ENCODE measurements at regions not wholly inside any gene's neighbourhood (a gene's known extent, or its start where the extent isn't known, plus 50 kb on each side); places are given as distances from the start of the nearest gene placed in this dataset.

DNA sequence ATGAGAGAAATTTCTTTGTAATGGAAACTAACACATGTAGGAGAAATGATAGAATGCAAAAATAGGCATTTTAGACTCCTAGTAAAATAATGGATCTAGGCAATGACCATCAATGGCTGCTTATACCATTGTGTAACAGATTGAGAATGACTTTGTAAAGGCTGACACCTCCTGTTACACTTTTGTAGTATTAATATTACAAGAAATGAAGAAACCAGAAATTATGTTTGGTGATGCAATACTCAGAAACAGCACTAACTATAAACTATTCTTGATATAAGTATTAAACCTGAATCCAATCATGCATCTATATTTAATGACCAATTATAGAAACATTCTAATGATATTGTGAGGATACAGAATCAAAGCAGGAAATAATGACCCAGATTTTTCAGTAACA is 108.5 kb upstream of the CNTN1 start:
- H2BK20ac ChIP-seq (ENCODE audit: low read depth, low read length, poor library complexity, severe bottlenecking): no peak overlapping the region
- H4K8ac ChIP-seq (replicated peaks; ENCODE audit: insufficient read length, low read depth, low read length): no peak overlapping the region
- no peak overlapping the region for H2AFZ ChIP-seq (ENCODE audit: low read length)
- H2BK120ac ChIP-seq (ENCODE audit: low read depth, low read length, poor library complexity, severe bottlenecking): no peak overlapping the region
- no peak overlapping the region for H3K4me2 ChIP-seq (ENCODE audit: insufficient read depth, insufficient read length, low read length)
- H3K18ac ChIP-seq (ENCODE audit: insufficient read length, low read depth, low read length): no peak overlapping the region
- no peak overlapping the region for H2BK12ac ChIP-seq (ENCODE audit: insufficient read length, low read depth, low read length)
- no peaks in the 10 kb centered on the region for H3K79me1 ChIP-seq (ENCODE audit: insufficient read depth, low read depth, low read length, poor library complexity, severe bottlenecking)
- no peaks in the 10 kb centered on the region for H3K27me3 ChIP-seq (ENCODE audit: insufficient read depth, low read length)
- Mint-ChIP-seq H3K27me3 (ENCODE audit: low read depth) (peaks cover 2% of the 10 kb centered on the region; the same call in 1 of the 2 replicates), H3K36me3 (ENCODE audit: insufficient read depth in 1 of 3, low read depth in 3 of 3) (peaks cover 11 to 27% (median 22%) of the 10 kb centered on the region in 3 experiments), H3K4me3 (no peak overlapping the region), H3K9me3 (peaks cover 34 to 37% of the 10 kb centered on the region in 2 experiments), H3K4me1 (no peaks in the 10 kb centered on the region), H3K27ac (no peak overlapping the region)
- no peak overlapping the region for H3K23ac ChIP-seq (ENCODE audit: insufficient read length, low read depth, low read length)
- no peak overlapping the region for H2BK15ac ChIP-seq (ENCODE audit: low read depth, low read length)
- H4K20me1 ChIP-seq (ENCODE audit: control insufficient read depth, insufficient read depth, insufficient read length): no peaks in the 10 kb centered on the region
- no peaks in the 10 kb centered on the region for H3K23me2 ChIP-seq (ENCODE audit: insufficient read length, low read depth, low read length, poor library complexity, severe bottlenecking)
- DNase-seq: no peak
- H3K4ac ChIP-seq (ENCODE audit: low read depth, low read length): no peak overlapping the region
- H3K9ac ChIP-seq (ENCODE audit: extremely low read depth, insufficient read length, low read length): no peak overlapping the region
- H3T11ph ChIP-seq (ENCODE audit: low read length): no peak overlapping the region
- no peak overlapping the region for H4K91ac ChIP-seq (ENCODE audit: insufficient read length, low read depth, low read length)
- peaks cover 11% of the 10 kb centered on the region for H3K9me3 ChIP-seq (ENCODE audit: control insufficient read depth, low read depth, low read length)
- no peak overlapping the region for H2AK5ac ChIP-seq (ENCODE audit: insufficient read length, low read length)
- H3K4me1 ChIP-seq (ENCODE audit: insufficient read depth, low read length): no peaks in the 10 kb centered on the region
- TF ChIP-seq CTCF (conservative IDR thresholded peaks at IDR 0.05): no peak
- no peak overlapping the region for H4K5ac ChIP-seq (ENCODE audit: insufficient read length, low read depth, low read length)
- H3K79me2 ChIP-seq (ENCODE audit: insufficient read depth, low read length): no peaks in the 10 kb centered on the region
- H3K27ac ChIP-seq (ENCODE audit: insufficient read length, low read depth, low read length): no peak overlapping the region
- no peak overlapping the region for H2BK5ac ChIP-seq (ENCODE audit: insufficient read length, low read length)
- no peak overlapping the region for H3K14ac ChIP-seq (ENCODE audit: insufficient read depth, low read length)
- H3K56ac ChIP-seq (ENCODE audit: insufficient read length, low read depth, low read length): no peak overlapping the region

Measured in H9 (cell line).